Thyroid gland (tissue), 4 donors: ENCODE measurements at regions not wholly inside any gene's neighbourhood (a gene's known extent, or its start where the extent isn't known, plus 50 kb on each side); places are given as distances from the start of the nearest gene placed in this dataset.

Experiments used
- DNase-seq, 2 donors: peaks; one replicate each; pipeline ENCODE4 v3.0.0-alpha.2; 2019
- H3K27ac ChIP-seq, 3 donors: fragments of 200-600 bp; sonication (generic); 1 replicate in 2 of 3; 2 replicates in 1 of 3; pipeline ENCODE4 v1.5.1; 2016 to 2019; ENCODE audit warnings: mild to moderate bottlenecking in 1 of 3, moderate library complexity in 1 of 3
- H3K27me3 ChIP-seq: fragments of 200-600 bp; sonication (generic); one replicate; pipeline ENCODE4 v1.5.1; 2019
- H3K36me3 ChIP-seq, 2 donors: fragments of 200-600 bp; sonication (generic); one replicate each; pipeline ENCODE4 v1.5.1; 2016 to 2019
- H3K4me1 ChIP-seq, 2 donors: fragments of 200-600 bp; sonication (generic); one replicate each; pipeline ENCODE4 v1.5.1; 2017 to 2019
- H3K4me3 ChIP-seq, 3 donors: fragments of 200-600 bp; sonication (generic); replicated peaks in 1 of 3; 1 replicate in 2 of 3; 2 replicates in 1 of 3; pipeline ENCODE4 v1.5.1; 2016; ENCODE audit warnings: mild to moderate bottlenecking in 1 of 3
- H3K9me3 ChIP-seq: fragments of 200-600 bp; sonication (generic); one replicate; pipeline ENCODE4 v1.5.1; 2017
- CTCF ChIP-seq, 6 experiments: fragments of 200-600 bp in 3 of 6; fragments of 450-650 bp in 3 of 6; sonication (generic) in 3 of 6; IDR thresholded peaks; one replicate each; pipeline ENCODE4 v1.5.1; 2016 to 2019; ENCODE audit warnings: antibody characterized with exemption in 6 of 6, mild to moderate bottlenecking in 2 of 6, inconsistent platforms in 1 of 6, moderate library complexity in 1 of 6
- POLR2A ChIP-seq, 2 donors: fragments of 450-650 bp; IDR thresholded peaks; one replicate each; pipeline ENCODE4 v1.6.1; 2017; ENCODE audit warnings: antibody characterized with exemption in 2 of 2, mild to moderate bottlenecking in 2 of 2, moderate library complexity in 1 of 2
- WGBS, 2 donors: methylation state at CpG; one replicate each; pipeline ENCODE4 v1.1.5; 2017; 5-methylcytosine and 5-hydroxymethylcytosine counted together
- intact Hi-C: fragments of 100-400 bp; cut with DNase I; formaldehyde crosslinking; loops from one replicate; pipeline ENCODE4 v1.15.1; 2023

DNA sequence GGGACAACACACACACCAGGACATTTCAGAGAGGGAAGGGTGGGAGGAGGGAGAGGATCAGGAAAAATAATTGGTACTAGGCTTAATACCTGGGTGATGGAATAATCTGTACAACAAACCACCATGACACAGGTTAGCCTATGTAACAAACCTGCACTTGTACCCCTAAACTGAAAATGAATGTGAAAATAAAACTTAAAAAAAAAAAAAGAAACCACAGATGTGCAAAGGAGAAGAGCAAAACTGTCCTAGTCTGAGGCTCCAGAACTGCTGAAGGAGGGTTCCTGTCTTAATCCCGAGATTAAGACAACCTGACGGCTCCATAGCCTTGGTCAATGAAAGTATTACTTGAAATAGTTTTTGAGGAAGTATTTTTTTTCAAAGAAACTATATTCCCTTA lies 423.0 kb downstream of the NEBL start:
- 73 to 82% methylated on average over 2 of the region's 2 CpGs for WGBS, 2 donors
- H3K36me3 ChIP-seq: no peaks in the 10 kb centered on the region
- no peaks in the 10 kb centered on the region for H3K4me1 ChIP-seq
- H3K27me3 ChIP-seq: no peaks in the 10 kb centered on the region
- no peak for TF ChIP-seq CTCF (IDR thresholded peaks at IDR 0.05)
- TF ChIP-seq POLR2A (IDR thresholded peaks at IDR 0.05): no peak
- H3K9me3 ChIP-seq: no peaks in the 10 kb centered on the region
- intact Hi-C loops: no loop called here
- DNase-seq: no peak
- H3K4me3 ChIP-seq: no peak overlapping the region
- H3K27ac ChIP-seq: no peak overlapping the region

DNA sequence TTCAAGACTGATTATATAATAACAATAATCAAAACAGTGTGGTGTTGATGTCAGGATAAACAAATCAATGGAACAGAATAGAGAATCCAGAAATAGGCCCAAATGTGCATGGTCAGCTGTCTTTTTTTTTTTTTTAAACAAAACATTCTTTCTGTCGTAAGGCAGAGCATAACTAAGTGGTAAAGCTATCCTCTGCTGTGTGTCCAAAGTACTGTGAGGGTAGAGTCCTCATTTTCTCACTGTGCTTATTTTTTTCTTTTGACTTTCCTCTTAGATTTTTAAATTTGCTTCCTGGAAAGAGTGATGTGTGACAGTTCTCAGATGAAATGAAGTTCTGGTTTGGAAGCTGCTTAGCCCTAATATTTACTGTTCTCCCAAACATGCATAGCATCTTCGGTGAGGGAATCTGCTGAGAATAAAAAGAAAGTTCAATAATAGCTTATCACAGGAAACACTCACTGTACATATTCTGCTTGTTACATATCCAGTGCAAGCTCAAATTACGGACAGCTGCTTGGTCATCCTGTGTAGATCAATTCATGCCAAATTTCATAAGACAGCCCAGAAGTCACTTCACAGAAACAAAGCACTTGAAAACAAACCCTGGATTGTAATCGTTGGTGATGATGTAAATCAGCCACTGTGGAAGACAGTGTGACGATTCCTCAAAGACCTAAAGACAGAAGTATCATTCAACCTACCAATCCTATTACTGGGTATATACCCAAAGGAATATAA lies 423.9 kb downstream of the NEBL start:
- no peaks in the 10 kb centered on the region for H3K27me3 ChIP-seq
- H3K4me1 ChIP-seq: no peaks in the 10 kb centered on the region
- TF ChIP-seq POLR2A (IDR thresholded peaks at IDR 0.05) (no peak), CTCF (IDR thresholded peaks at IDR 0.05) (no peak)
- no peak for DNase-seq
- no peak overlapping the region for H3K27ac ChIP-seq
- H3K36me3 ChIP-seq: no peaks in the 10 kb centered on the region
- H3K4me3 ChIP-seq: no peak overlapping the region
- H3K9me3 ChIP-seq: no peaks in the 10 kb centered on the region
- intact Hi-C loops: no loop called here
- 52 to 59% methylated on average over 5 of the region's 5 CpGs for WGBS, 2 donors

DNA sequence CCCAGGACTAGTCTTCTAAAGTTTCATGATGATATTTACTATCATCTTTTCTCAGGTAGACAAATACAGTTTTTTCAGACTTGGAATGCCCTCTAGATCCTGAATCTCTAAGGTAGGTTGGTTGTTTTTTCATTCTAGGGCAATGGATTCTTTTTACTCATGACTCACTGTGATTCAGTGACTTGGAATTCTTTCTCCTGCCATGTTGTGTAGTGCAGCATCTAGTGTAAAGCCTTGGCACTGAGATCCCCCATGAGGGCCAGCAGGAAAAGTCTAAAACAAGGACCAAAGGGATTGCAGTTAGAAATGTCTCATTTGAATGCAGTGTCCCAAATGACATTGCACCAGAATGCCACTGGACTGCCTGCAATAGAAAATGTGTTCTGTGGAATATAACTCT lies 430.4 kb downstream of the NEBL start:
- Histone ChIP-seq H3K4me3 (no peak overlapping the region), H3K27me3 (no peaks in the 10 kb centered on the region), H3K9me3 (no peaks in the 10 kb centered on the region), H3K36me3 (no peaks in the 10 kb centered on the region), H3K4me1 (no peaks in the 10 kb centered on the region), H3K27ac (no peak overlapping the region)
- intact Hi-C loops: no loop called here
- TF ChIP-seq CTCF (IDR thresholded peaks at IDR 0.05) (no peak), POLR2A (IDR thresholded peaks at IDR 0.05) (no peak)
- DNase-seq: no peak

DNA sequence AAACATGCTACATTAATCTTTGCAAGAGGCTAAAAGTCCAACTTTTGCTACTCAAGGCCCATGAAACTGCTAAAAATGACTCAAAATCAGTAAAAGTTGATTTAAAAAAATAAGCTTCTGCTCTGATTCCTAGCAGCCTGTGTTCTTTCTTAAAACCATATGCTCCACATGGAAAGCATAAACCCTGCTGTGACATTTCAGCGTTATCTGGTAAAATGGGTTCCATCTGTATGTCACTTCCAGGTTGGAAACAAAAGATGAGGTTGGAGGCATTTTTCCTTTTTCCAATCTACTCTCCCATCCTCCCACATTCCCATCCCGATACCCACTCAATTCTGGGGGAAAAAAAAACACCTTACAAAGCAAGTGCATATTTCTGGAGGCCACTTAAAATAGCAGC lies 439.5 kb downstream of the NEBL start:
- DNase-seq: no peak
- intact Hi-C loops: no loop called here
- WGBS, 2 donors: 57 to 69% methylated on average over 2 of the region's 2 CpGs

More for the DNA sequence above, 439.5 kb downstream of the NEBL start:
- no peaks in the 10 kb centered on the region for H3K4me1 ChIP-seq
- H3K27ac ChIP-seq: no peak overlapping the region
- no peak for TF ChIP-seq CTCF (IDR thresholded peaks at IDR 0.05)
- no peak for TF ChIP-seq POLR2A (IDR thresholded peaks at IDR 0.05)
- H3K27me3 ChIP-seq: no peaks in the 10 kb centered on the region
- no peak overlapping the region for H3K4me3 ChIP-seq
- H3K36me3 ChIP-seq: no peaks in the 10 kb centered on the region
- H3K9me3 ChIP-seq: no peaks in the 10 kb centered on the region
